ENCODE measurements at regions not wholly inside any gene's neighbourhood (a gene's known extent, or its start where the extent isn't known, plus 50 kb on each side); places are given as distances from the start of the nearest gene placed in this dataset.

DNA sequence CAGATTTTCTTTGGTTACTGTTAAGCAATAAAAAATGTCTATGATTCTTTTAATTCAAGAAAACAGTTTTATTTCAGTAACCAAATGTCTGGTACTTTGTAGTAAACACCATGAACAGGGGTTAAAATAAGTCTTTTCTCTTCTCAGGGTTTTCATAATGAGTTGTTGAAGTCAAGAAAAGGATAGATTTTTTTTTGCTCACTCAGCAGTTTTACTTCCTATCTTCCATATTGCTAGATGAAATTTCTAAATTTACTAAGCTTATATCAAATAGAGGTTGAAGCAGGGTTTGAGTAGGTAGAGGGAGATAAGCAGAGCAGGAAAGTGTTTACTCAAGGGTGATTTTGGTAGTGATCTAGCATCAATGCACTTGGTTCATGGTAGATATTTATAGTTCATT is 1031.3 kb downstream of the C4orf33 start:
- H3K4me3 ChIP-seq (ENCODE audit: low read depth, low read length) = no peak overlapping the region

DNA sequence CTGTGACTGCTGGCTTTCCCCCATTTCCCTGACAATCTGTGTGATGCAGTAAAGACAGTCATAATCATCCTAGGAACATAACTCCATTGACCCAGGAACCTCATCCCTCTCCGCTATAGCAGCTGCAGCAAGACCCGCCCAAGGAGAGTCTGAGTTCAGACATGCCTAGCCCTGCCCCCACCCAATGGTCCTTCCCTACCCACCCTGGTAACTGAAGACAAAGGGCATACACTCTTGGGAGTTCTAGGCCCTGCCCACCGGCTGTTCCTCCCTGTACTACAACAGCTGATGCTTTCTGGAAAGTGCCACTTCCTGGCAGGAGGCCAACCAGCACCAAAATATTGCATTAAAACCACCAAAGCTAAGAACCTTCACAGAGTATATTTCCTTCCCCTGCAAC is 1035.6 kb downstream of the C4orf33 start:
- no peak overlapping the region for H3K4me3 ChIP-seq (ENCODE audit: low read depth, low read length)

DNA sequence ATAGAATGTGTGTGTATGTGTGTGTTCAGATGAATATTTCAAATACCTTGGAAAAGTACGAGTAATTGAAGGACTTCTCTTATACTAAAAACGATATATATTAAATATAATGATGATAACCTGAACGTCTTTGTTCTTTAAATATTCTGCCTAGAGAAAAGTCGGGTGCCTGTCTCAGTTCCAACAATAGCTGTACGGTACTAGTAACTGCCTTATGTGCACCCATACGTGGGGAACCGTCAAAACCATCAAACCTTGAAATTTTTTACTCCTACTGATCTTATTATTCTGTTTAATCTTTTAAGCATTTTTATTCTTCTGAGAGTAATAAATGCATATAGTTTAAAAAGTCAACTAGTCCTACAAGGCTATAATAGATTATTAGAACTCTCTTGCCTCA is 1045.7 kb downstream of the C4orf33 start:
- H3K4me3 ChIP-seq (ENCODE audit: low read depth, low read length) = no peak overlapping the region

DNA sequence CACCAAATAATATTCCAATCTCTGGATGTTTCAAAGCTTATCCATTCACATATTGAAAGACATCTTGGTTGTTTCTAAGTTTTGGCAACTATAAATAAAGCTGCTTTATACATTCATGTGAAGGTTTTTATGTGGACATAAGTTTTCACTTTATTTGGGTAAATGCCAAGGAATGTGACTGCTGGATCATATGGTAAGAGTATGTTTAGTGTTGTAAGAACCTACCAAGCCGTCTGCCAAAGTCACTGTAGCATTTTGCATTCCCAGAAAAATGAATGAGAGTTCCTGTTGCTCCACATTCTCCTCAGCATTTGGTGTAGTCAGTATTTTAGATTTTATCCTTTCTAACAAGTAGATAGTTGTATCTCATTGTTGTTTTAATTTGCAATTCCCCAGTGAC is 1047.7 kb downstream of the C4orf33 start:
- no peak overlapping the region for H3K4me3 ChIP-seq (ENCODE audit: low read depth, low read length)

DNA sequence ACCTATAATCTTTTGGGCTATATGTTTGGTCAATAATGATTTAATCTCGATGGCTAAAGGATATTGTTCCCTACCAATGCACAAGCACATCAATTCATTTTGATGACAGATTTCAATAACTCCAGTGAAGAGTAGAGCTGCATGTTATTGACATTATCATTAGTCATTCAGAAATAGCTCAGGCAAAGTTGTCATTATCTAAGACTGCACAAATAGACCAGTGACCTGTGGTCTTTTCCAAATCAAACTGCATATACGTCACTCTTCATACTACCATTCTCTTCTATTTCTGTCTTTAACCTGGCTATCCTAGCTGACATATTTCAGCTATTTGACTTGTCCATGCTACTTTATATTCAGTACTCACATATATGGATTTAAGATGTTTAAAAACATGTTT is 1050.8 kb downstream of the C4orf33 start:
- no peak overlapping the region for H3K4me3 ChIP-seq (ENCODE audit: low read depth, low read length)

DNA sequence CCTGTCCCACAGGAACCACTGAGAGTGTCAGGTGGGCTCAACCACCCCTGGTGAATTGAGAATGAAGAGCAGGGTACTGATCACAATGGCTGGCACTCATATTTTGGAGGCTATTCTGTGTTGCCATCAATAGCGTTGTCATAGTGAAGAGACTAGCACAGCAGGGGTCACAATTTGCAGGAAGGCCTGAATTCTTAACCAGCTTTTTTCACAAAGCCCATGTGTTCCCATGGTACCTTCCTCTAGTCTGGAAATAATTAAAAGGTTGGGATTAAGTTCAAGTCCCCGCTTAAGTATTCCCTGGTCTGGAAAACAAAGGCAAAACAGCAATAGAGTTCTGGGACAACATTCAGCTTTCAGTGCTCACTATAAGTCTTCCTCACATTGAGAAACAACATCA is 1051.7 kb downstream of the C4orf33 start:
- no peak overlapping the region for H3K4me3 ChIP-seq (ENCODE audit: low read depth, low read length)

DNA sequence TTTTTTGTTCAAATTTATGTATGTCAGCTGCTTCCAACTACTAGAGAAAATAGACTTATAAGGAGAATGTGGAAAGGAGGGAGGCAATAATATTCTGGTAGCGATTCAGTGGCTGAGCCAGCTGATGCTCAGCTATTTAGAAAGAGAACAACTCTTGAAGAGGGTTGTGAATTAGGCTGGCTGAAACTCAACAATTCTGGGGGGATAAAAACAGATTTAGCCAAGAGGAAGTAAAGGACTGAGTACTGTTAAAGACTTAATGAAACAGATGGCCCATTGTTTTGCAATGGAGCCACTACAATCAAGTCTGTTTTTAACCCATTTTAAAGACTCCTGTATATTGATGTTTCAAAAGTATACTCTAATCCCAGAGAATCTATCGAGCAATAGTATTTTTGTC is 1058.9 kb downstream of the C4orf33 start:
- no peak overlapping the region for H3K4me3 ChIP-seq (ENCODE audit: low read depth, low read length)

DNA sequence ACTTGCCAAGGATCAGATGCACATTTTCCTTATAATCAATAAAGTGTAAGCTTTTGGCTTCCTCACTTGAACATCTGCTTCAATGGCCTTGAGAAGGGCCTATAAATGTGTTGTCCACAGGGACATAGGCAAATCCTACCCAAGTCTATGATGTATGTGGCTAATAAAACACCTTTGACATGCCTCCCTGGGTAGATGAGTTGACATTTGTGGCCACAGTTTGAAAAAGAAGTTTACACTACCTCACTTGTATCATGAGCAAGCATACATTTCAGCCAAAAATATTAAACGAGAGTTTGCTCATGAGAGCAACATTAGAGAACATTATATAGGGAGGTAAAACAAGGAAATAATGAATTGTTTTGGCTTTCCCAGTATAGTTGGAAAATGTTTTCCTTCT is 1067.7 kb downstream of the C4orf33 start:
- no peak overlapping the region for H3K4me3 ChIP-seq (ENCODE audit: low read depth, low read length)

DNA sequence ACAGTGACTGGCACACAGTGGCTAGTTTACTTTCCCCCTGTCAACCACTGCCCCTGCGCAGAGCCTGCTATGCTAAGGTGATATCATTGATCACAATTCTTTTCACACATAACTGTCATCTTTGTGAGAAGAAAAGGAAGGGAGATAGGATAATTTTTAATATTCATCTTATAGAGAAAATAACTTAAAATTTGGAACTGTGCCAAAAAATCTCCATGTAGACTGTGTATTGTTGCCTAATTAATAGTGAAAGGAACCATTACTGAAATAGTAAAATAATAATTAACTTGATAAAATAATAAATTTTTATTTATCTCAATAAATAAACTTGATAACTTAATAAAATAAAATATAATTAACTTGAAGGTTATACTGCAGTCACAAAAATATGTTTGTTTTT is 1069.4 kb downstream of the C4orf33 start:
- H3K4me3 ChIP-seq (ENCODE audit: low read depth, low read length) = no peak overlapping the region

DNA sequence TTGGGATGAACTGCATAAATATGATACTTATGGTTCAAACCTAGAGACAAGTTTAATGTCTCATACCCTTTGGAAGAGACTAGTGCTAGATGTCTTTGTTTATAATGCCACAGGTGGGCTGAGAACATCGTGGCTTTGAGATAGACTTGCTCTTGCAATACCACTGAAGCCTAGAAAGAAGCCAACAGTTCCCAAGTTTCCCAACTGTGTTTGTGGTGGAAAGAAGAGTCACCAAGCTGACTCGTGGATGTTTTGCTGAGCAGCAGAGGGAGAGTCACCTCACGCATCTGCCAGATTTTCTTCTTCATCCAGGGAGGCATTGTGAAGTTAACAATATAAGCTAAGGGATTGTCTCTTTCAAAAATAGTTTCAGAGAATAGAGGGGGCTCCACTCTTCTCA is 1076.2 kb downstream of the C4orf33 start:
- H3K4me3 ChIP-seq (ENCODE audit: low read depth, low read length) = no peak overlapping the region

DNA sequence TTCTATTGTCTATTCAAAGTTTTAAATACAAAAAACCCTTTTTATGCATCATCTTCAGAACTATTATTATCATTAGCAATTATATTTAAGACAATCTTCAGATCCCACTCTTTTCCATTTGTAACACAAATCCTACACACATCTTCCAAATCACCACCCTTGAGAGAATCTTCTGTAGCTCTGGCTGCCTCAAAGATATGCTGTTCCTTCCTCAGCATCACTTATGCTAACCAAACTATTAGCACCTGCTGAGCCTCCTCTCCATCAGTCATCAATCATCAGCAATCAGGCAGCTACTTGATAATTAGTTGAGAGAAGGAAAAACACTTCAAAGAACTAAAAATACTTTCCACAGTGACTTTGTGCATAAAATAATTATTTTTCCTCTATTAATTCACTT is 1082.2 kb downstream of the C4orf33 start:
- no peak overlapping the region for H3K4me3 ChIP-seq (ENCODE audit: low read depth, low read length)

DNA sequence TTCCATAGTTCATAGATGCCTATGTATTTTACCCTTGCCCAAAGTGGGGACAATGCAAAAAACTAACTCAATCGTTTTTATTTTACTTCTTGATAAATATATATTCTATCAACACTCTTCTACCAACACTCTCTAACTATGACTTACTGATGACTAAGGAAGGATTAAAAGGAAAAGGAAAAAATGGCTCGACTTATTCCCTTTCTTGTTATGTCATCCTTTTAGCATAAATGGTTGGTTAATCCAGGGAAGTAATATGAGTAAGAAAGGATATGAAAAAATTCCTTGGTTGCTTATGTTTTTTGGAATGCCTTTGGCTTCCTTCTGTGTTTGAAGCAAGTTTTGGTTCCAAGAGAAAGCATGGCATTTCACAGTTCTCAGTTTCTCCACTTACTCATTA is 1087.1 kb downstream of the C4orf33 start:
- H3K4me3 ChIP-seq (ENCODE audit: low read depth, low read length) = no peak overlapping the region

DNA sequence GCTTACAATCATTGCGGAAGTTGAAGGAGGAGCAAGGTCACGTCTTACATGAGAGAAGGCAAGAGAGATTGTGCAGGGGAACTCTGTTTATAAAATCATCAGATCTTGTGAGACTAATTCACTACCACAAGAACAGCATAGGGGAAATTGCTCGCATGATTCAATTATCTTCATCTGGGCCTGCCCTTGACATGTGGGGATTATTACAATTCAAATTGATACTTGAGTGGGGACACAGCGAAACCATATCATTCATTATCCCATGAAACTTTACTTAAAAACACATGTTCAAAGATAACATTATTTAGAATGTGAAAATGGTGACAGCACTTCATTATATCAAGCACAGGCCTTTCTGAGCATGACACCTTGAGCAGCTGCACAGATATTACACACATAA is 1087.8 kb downstream of the C4orf33 start:
- H3K4me3 ChIP-seq (ENCODE audit: low read depth, low read length) = no peak overlapping the region

DNA sequence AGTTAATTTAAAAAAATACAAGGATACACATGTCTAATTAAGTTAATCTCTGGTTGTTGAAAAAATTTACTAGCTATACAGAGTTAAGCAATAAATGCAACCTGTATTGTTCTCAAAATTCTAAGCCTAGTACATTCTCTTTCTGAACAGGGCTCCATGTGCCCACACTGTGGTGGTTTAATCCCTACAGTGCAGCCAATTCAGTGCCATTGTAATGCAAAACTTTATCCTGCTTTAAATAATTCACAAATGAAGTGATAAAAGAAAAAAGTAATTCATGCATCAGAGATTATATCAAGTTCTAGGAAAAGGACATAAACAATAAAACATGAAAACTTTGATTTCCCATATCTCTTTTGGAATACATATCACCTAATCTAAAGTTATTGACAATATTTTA is 1089.2 kb downstream of the C4orf33 start:
- no peak overlapping the region for H3K4me3 ChIP-seq (ENCODE audit: low read depth, low read length)

DNA sequence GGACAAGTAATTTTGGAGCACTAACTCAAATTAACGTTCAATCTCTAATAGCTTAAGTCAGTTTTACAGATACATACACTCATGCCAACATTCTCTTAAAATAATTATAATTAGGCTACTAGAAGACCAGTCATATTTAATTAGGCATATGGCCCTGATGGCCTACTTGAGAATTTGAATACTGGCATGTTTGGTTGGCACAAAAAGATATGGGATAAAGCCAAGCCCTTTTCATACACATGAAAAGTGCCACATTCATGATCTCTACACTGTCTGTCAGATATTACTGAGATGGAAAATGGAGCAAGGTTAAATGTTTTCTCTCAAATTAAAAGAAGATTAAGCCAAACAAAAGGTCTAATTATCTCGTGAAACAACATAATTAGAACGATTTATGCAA is 1091.0 kb downstream of the C4orf33 start:
- no peak overlapping the region for H3K4me3 ChIP-seq (ENCODE audit: low read depth, low read length)

DNA sequence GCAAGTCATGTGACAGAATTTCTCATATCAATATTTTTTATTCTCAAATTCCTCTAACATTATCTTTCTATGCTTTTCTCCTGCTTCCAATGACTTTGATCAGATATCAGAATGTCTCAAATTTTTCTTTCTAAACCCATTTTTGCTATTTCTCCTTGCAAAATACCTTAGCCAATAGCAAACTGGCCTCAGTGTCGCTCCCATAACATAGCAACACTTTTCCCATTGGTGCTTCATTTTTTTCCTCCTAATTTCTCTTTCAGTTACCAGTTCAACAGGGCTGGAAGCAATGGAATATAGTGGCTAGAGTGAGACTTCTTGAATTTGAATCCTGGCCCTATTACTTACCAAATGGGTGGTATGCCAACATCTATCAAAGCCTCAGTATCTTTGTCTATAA is 1091.6 kb downstream of the C4orf33 start:
- no peak overlapping the region for H3K4me3 ChIP-seq (ENCODE audit: low read depth, low read length)

DNA sequence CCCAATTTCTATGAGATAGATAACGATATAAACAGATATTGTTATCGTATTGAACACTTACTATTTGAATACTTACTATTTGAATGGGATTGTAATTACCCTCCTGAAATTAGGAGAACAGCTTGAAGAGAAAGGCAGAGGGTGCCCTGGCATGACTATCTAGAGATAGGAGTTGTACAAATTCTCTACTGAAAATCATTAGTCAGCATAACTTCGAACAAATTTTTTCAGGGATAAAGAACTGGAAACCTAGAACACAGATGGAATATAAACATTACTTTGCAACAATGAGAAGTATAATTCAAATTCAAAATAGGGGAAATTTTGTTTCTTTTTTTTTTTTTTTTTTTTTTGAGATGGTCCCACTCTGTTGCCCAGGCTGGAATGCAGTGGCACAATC is 1096.8 kb downstream of the C4orf33 start:
- H3K4me3 ChIP-seq (ENCODE audit: low read depth, low read length) = no peak overlapping the region

DNA sequence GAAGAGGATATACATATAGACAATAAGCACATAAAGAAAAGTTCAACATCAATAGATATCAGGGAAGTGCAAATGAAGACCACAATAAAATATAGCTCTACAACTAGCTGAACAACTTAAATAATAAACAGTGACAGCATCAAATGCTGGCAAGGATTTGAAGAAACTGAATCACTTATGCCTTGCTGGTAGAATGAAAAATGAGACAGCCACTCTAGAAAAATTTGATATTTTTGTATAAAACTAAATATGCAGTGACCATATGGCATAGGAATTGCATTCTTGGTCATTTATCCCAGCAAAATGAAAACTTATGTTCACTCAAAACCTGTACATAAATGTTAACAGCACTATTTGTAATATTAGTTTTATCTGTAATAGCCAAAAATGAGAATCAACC is 1102.0 kb downstream of the C4orf33 start:
- H3K4me3 ChIP-seq (ENCODE audit: low read depth, low read length) = no peak overlapping the region

DNA sequence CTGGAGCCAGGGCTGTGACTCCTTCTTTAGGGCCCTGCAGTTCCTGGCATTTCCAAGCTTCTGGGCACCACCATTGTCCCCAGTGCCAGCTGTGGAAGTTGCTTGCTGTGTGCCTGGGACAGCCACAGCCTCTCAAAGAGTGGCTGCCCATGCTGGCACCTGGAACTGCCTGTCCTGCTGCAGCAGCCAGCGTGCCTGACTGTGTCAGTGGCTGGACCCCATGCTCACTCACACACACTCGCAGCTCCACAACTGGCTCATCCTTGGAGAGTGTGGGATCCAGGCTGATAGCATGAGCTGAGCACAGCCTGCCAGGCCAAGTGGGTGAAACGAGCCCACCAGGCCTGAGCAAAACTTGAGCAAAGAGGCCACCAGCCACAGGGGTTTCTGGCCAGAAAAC is 1107.6 kb downstream of the C4orf33 start:
- no peak overlapping the region for H3K4me3 ChIP-seq (ENCODE audit: low read depth, low read length)

DNA sequence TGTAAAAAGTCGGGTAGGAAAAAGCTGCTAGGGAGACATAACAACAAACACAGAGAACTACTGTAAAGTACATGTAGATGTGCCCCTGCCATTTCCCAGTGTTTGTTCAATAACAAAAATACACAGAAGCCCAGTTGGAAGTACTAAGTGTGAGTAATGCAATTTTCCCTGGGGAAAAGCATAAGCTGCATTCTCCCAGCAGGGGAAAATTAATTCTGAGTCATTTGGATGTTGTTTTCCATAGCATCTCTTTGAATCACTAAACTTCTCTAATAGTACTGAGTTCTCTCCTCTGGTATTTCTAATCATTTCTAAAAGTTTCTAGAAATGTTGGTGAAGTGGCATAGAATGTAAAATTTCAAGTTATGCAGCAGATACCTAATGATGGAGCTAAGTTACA is 1114.9 kb downstream of the C4orf33 start:
- H3K4me3 ChIP-seq (ENCODE audit: low read depth, low read length) = no peak overlapping the region

DNA sequence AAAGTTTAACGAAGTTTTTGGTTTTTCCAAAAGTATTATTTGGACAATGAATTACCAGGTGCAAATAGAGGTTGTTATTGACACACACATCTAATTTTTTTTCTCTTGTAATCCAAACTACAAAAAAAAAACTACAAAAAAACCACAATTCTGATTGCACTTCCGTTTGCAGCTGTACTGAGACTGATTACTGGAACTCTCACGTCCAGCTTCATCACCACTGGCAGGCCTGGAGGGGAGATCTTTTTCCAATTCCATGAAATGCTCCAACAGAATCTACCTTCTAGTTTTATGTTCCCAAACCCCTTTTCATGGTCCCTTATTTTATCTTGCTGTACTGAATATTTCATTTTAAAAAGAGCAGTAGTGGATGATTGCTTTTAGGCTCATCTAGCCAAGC is 1118.3 kb downstream of the C4orf33 start:
- H3K4me3 ChIP-seq (ENCODE audit: low read depth, low read length) = no peak overlapping the region

DNA sequence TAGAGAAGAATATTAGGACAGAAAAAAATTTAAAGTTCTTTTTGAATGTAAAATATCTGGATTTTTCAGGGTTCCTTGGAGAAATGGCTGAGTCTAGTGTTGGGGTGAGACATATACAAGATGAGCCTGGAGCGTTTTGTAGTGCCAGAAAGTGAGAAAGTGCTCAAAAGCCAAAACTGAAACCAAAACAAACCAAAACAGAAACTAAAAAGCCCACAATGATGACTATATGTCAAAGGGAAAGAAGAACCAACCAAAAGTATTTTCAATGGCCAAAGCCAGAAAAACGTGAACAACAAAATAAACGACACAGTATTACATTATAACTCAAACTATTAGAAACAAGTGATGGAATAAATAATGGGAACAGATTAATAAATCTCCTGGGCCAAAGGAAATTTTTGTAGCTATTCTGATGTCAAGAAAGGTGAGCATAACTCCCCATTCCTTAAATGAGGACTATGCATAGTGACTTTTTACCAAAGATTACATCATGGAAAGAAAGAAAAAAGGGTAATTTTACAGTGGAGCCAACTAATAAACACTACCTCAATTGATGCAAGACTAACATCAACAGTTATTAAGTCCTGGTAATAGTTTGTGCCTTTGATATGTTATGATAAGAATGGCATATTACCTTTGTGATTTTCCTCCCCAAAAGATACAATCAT is 1137.6 kb downstream of the C4orf33 start:
- no peak overlapping the region for H3K4me3 ChIP-seq (ENCODE audit: low read depth, low read length)

DNA sequence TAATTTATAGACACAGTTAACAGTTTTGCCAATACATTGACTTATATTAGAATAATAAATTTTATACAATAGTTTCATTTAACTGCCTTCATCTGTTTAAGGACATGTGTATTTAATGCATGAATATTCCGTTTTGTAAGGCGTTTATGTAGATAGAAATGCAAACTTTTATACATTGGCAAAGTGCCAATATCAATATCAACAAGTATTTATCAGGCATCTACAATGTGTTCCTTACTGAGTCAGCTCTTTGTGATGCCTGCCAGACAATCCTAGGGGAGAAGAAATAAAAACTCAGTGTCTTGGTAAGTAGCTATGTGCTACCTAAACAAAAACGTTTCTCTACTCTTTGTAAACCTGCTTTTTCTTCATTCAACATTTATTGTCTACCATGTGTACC is 1142.2 kb downstream of the C4orf33 start:
- H3K4me3 ChIP-seq (ENCODE audit: low read depth, low read length) = no peak overlapping the region

DNA sequence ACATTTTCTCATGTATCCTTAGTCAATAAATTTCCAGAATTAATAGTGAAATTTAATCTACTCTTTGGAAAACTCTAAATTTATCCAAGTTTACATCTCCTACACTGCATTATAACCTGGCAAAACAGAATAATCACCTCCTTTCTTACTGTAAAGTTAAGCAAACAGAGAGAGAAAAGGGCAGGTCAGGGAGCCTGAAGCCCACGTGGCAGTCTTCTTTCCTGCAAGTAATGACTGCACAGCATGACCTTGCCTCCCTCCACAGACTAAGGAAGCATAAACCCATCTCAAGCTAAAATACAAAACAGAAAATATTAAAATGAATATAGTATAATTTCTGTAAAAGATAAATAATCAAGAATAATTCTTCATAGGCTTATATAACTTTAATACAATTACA is 1153.0 kb downstream of the C4orf33 start:
- H3K4me3 ChIP-seq (ENCODE audit: low read depth, low read length) = no peak overlapping the region

Data from iPS-11a (cell line).